ENCODE measurements at regions not wholly inside any gene's neighbourhood (a gene's known extent, or its start where the extent isn't known, plus 50 kb on each side); places are given as distances from the start of the nearest gene placed in this dataset.

- H3K27ac ChIP-seq, result no peak overlapping the region
- TF ChIP-seq ZFX (IDR thresholded peaks at IDR 0.05; ENCODE audit: borderline replicate concordance) (no peak), CTCF (IDR thresholded peaks at IDR 0.05) (no peak)
Measured at GRCh38 chr6:104404377-104404776, 455.3 kb downstream of the HACE1 start.

GRCh38 chr6:104402572-104402971, 457.1 kb downstream of the HACE1 start:
- H3K27ac ChIP-seq, result no peak overlapping the region
- no peak for TF ChIP-seq ZFX (IDR thresholded peaks at IDR 0.05; ENCODE audit: borderline replicate concordance)
- TF ChIP-seq CTCF (IDR thresholded peaks at IDR 0.05), result no peak

- no peak overlapping the region for H3K27ac ChIP-seq
- TF ChIP-seq CTCF (IDR thresholded peaks at IDR 0.05), result no peak
Measured at GRCh38 chr6:104401926-104402325, 457.8 kb downstream of the HACE1 start.

- TF ChIP-seq CTCF (IDR thresholded peaks at IDR 0.05) (no peak), ZFX (IDR thresholded peaks at IDR 0.05; ENCODE audit: borderline replicate concordance) (no peak)
- H3K27ac ChIP-seq, result no peak overlapping the region
Measured at GRCh38 chr6:104400844-104401243, 458.9 kb downstream of the HACE1 start.

GRCh38 chr6:104396077-104396476, 463.6 kb downstream of the HACE1 start:
- TF ChIP-seq ZFX (IDR thresholded peaks at IDR 0.05; ENCODE audit: borderline replicate concordance) (no peak), CTCF (IDR thresholded peaks at IDR 0.05) (no peak)
- H3K27ac ChIP-seq, result no peak overlapping the region

- no peak for TF ChIP-seq CTCF (IDR thresholded peaks at IDR 0.05)
- no peak for TF ChIP-seq ZFX (IDR thresholded peaks at IDR 0.05; ENCODE audit: borderline replicate concordance)
- H3K27ac ChIP-seq, result no peak overlapping the region
Measured at GRCh38 chr6:104381907-104382306, 477.8 kb downstream of the HACE1 start.

GRCh38 chr6:104365451-104366234, 494.1 kb downstream of the HACE1 start:
- no peak overlapping the region for H3K27ac ChIP-seq
- TF ChIP-seq CTCF (IDR thresholded peaks at IDR 0.05) (no peak), ZFX (IDR thresholded peaks at IDR 0.05; ENCODE audit: borderline replicate concordance) (no peak)

All from 22Rv1 (cell line).